ENCODE measurements at regions not wholly inside any gene's neighbourhood (a gene's known extent, or its start where the extent isn't known, plus 50 kb on each side); places are given as distances from the start of the nearest gene placed in this dataset.

DNA sequence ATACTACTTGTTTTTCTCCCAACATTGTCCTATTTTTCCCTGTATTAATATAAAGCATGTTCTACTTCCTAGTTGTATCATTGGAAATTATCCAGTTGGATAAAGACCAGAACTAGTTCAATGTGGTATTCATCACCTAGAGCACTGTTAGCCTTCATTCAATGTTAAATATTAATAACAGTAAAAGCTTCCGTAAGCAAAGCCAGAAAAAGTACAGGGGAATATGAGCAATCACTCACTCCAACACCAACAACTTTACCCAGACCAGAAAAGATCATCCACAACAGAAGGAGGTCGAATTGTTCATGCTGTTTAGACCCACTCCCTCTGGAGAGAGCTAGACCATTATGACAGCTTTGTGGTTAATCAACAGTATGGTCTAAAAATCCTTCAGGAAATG, 728.4 kb downstream of the MAT2B start:
- TF ChIP-seq, protein P1, sequence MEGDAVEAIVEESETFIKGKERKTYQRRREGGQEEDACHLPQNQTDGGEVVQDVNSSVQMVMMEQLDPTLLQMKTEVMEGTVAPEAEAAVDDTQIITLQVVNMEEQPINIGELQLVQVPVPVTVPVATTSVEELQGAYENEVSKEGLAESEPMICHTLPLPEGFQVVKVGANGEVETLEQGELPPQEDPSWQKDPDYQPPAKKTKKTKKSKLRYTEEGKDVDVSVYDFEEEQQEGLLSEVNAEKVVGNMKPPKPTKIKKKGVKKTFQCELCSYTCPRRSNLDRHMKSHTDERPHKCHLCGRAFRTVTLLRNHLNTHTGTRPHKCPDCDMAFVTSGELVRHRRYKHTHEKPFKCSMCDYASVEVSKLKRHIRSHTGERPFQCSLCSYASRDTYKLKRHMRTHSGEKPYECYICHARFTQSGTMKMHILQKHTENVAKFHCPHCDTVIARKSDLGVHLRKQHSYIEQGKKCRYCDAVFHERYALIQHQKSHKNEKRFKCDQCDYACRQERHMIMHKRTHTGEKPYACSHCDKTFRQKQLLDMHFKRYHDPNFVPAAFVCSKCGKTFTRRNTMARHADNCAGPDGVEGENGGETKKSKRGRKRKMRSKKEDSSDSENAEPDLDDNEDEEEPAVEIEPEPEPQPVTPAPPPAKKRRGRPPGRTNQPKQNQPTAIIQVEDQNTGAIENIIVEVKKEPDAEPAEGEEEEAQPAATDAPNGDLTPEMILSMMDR (optimal IDR thresholded peaks at IDR 0.05 in 1 of 3, IDR thresholded peaks at IDR 0.05 in 1 of 3, conservative IDR thresholded peaks at IDR 0.05 in 1 of 3; ENCODE audit: extremely low read depth in 1 of 3, insufficient read depth in 2 of 3, low read length in 3 of 3): no peak
- no peak for TF ChIP-seq EZH2 (IDR thresholded peaks at IDR 0.05; ENCODE audit: low read length)

Measured in keratinocyte (primary cell).